HG03520 (cell line): ENCODE measurements at regions not wholly inside any gene's neighbourhood (a gene's known extent, or its start where the extent isn't known, plus 50 kb on each side); places are given as distances from the start of the nearest gene placed in this dataset.
"Not testable (repeated sequence)": the region's sequence is repeated elsewhere in the genome, so short reads cannot be mapped to it uniquely, and the experiment has no call there.

Experiments
- ATAC-seq: cut with Tn5 transposase; IDR thresholded peaks from one replicate; pipeline ENCODE4 v1.9.1; 2021; ENCODE audit warnings: mild to moderate bottlenecking, moderate library complexity; ENCODE audit not compliant: unreplicated experiment

DNA sequence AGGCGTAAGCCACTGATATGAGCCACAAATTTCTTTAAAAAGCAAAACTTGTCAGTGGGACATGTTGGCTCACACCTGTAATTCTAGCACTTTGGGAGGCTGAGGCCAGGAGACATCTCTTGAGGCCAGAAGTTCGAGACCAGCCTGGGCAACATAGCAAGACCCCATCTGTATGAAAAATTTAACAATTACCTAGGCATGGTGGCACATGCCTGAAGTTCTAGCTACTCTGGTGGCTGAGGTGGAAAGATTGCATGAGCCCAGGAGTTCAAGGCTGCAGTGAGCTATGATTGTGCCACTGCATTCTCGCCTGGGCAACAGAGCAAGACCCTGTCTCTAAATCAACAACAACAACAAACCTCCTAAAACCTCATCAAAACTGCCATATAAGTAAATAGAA is 147.6 kb upstream of the BARHL2 start:
- no peak for ATAC-seq

- no peak for ATAC-seq
Measured at GRCh38 chr1:90862782-90863181, 145.7 kb upstream of the BARHL2 start.

GRCh38 chr1:90861421-90861820 is 144.3 kb upstream of the BARHL2 start:
- ATAC-seq: not testable (repeated sequence)

- ATAC-seq: no peak
Measured at GRCh38 chr1:90856463-90857007, 139.4 kb upstream of the BARHL2 start.

- ATAC-seq: no peak
Measured at GRCh38 chr1:90854397-90854924, 137.4 kb upstream of the BARHL2 start.

- ATAC-seq: no peak
Measured at GRCh38 chr1:90851711-90852050, 134.6 kb upstream of the BARHL2 start.

GRCh38 chr1:90850898-90851710 is 134.0 kb upstream of the BARHL2 start:
- ATAC-seq: peak; percentile 98

GRCh38 chr1:90850181-90850897 is 133.2 kb upstream of the BARHL2 start:
- ATAC-seq: no peak

GRCh38 chr1:90841473-90841872 is 124.4 kb upstream of the BARHL2 start:
- no peak for ATAC-seq

DNA sequence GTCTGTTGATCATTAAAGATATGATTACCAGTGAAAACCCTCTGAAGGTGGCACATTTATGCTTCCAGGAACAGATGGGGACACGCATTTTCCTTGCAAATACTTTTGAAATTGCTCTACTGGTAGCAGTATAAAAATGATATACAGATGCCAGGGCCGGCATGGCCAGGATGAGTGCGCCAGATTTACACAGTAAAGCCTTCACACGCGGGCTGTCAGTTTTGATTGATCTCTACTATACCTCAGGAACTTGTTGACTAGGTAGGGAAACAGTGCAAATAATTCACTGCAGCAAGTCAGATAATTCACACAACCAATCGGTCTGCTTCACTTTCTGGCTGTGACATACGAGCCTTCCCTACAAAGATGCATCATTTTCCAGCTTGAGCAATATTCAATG is 123.2 kb upstream of the BARHL2 start:
- no peak for ATAC-seq

DNA sequence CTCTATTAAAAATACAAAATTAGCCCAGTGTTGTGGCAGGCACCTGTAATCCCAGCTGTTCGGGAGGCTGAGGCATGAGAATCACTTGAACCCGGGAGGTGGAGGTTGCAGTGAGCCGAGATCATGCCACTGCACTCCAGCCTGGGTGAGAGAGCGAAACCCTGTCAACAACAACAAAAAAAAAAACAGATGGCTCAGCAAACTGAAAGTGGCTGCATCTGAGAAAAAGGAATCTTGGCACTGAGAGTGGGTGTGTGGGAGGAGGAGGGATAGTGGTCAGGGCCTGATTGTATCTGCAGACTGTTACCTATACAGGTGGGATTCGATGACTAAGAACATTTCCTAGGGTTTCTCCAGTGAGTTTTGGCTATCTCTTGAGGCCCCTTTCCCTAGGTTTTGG is 122.2 kb upstream of the BARHL2 start:
- ATAC-seq: no peak

DNA sequence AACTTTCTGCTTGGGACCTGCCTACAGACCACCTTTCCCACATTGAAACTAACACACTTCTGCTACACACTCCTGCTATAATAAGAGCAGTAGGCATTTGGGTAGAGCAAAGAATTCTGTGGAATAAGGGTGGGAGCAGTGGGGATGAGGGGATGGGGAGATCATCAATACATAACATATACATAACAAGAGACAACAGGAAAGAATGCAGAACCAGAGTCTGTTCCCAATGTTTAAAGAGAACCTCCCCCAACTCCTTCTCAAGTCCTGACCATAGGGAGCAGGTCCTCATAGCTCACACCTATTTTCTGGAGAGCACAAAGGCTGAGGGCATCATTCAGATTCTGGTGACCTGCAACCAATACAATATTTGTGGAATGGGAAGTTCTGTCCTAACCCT is 121.6 kb upstream of the BARHL2 start:
- no peak for ATAC-seq

GRCh38 chr1:90837420-90837819 is 120.3 kb upstream of the BARHL2 start:
- no peak for ATAC-seq

GRCh38 chr1:90836345-90836679 is 119.2 kb upstream of the BARHL2 start:
- no peak for ATAC-seq

- no peak for ATAC-seq
Measured at GRCh38 chr1:90835661-90836344, 118.7 kb upstream of the BARHL2 start.

DNA sequence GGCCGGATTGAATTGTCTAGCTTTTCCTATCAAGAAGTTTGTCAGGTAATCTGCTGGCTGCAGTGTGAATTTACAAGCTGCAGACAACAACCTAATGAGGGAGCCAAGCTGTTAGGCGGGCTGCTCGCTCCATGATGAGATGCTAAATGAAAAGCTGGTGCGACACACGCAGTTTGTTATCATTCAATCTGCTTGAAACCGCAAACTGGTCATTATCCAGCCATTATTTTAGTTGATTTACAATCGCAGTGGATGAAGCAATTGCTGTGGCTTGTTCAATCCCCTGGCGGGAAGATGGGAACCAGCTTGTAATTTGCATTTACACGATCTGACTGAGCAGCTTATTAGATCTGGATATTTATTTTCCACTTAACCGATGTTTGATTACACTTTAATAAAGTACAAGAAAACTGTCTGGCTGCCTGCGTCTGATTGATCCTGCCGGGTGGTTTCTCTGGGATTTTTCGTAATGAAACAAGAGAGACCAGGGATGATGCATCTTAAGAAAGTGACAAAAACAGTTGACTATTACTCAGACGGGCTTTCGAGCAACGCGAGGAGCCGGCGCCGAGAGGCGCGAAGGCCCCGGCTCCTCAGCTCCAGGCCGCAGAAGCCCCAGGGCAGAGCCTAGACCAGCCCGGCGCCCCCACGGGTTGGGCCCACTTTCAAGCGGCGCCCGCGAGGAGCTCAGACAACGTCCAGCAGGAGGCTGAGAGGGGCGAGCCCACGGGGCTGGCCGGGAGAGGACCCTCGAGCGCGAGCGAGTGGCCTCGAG is 118.0 kb upstream of the BARHL2 start:
- ATAC-seq: no peak

GRCh38 chr1:90834354-90834885 is 117.3 kb upstream of the BARHL2 start:
- ATAC-seq: no peak

DNA sequence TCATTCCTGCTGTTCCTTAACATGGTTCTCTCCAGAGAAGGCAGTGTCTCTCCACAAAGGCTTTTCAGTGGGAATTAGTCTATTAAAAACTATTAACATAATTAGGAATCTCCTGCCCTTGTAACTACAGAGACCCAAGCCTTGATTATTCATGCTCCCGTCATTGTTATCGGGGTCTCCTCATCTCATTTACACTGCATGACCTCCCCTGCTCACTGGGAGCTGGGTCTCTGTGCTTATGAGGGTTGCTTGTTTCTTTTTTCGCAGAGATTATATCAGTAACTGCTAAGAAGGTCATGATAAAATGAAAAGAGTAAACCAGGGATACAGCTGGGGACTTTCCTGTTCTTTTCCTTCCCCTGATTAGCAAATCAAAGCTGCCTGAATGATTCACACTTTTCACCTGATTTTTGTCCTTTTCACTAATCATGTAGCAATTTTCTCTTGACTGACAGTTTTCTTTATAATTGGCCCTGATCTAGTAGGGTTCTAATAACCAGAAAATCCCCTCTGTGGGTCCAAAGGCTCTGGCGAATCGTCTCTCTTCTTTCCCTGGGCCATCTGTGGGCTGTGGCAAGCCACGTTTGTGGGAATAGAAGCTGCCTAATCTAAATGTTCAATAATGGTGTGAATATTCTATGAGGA is 116.5 kb upstream of the BARHL2 start:
- ATAC-seq: no peak

GRCh38 chr1:90831910-90832309 is 114.8 kb upstream of the BARHL2 start:
- ATAC-seq: no peak

GRCh38 chr1:90826834-90827233 is 109.7 kb upstream of the BARHL2 start:
- no peak for ATAC-seq
